HFF-Myc (cell line): ENCODE measurements at regions not wholly inside any gene's neighbourhood (a gene's known extent, or its start where the extent isn't known, plus 50 kb on each side); places are given as distances from the start of the nearest gene placed in this dataset.

Experiments
- DNase-seq: peaks from one replicate; pipeline ENCODE4 v3.0.0-alpha.2; 2011; ENCODE audit warnings: low read depth; ENCODE audit errors: extremely low read depth
- H3K4me3 ChIP-seq: replicated peaks from 2 replicates; pipeline ENCODE4 v1.5.1; 2011; ENCODE audit warnings: low read depth, mild to moderate bottlenecking, control low read depth, low read length
- CTCF ChIP-seq: IDR thresholded peaks from 2 replicates; pipeline ENCODE4 v1.5.1; 2012; ENCODE audit warnings: mild to moderate bottlenecking, low read depth, low read length, control low read depth; ENCODE audit errors: missing control alignments

DNA sequence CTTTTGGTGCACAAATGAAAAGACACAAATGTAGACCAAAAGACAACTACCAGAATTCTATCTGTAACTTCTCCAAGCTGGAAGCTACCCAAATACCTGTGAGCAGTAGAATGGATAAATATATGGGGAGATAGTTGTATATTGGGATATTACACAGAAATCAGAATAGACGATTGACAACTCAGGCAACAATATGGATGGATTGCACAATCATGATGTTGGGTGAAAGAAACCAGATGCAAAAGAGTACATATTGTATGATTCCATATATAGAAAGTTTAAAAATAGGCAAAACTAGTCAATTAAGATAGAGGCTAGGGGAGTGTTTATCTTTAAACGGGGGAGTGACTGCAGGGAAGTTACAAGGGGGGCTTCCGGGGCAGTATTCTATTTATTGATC lies 77.5 kb upstream of the NKD1 start:
- no peak overlapping the region for H3K4me3 ChIP-seq
- no peak for DNase-seq
- TF ChIP-seq CTCF = no peak

DNA sequence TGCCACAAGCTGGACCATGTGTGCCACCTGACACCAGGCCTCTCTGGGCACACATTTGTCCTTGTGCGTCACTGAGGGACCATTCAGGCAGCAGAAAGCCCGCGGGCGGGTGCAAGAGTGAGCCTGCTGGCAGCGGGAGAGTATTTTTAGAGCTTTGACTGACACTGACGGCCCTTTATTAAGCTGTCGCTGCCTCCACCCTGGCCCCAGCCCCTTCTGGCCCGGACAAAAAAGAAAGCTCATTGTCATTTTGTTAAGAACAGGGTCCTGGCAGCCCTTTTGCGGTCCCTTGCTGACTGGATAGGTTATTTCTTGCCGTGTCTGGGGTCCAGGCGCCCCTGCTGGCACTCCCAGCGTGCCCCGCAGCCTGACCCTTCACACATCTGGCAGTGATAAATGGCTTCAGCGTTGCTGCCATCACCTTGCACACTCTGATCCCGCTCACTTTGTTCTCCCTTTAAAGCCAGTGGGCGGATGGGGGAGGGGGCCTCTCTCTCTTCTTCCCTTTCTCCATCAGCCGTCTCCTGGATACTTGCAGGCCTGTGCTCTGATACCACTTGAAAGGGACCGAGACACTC lies 78.4 kb upstream of the NKD1 start:
- TF ChIP-seq CTCF = no peak
- no peak overlapping the region for H3K4me3 ChIP-seq
- DNase-seq = no peak

GRCh38 chr16:50469121-50469743 lies 79.0 kb upstream of the NKD1 start:
- no peak overlapping the region for H3K4me3 ChIP-seq
- DNase-seq = no peak
- TF ChIP-seq CTCF = no peak

GRCh38 chr16:50468749-50469078 lies 79.5 kb upstream of the NKD1 start:
- DNase-seq = no peak
- TF ChIP-seq CTCF = no peak
- no peak overlapping the region for H3K4me3 ChIP-seq

DNA sequence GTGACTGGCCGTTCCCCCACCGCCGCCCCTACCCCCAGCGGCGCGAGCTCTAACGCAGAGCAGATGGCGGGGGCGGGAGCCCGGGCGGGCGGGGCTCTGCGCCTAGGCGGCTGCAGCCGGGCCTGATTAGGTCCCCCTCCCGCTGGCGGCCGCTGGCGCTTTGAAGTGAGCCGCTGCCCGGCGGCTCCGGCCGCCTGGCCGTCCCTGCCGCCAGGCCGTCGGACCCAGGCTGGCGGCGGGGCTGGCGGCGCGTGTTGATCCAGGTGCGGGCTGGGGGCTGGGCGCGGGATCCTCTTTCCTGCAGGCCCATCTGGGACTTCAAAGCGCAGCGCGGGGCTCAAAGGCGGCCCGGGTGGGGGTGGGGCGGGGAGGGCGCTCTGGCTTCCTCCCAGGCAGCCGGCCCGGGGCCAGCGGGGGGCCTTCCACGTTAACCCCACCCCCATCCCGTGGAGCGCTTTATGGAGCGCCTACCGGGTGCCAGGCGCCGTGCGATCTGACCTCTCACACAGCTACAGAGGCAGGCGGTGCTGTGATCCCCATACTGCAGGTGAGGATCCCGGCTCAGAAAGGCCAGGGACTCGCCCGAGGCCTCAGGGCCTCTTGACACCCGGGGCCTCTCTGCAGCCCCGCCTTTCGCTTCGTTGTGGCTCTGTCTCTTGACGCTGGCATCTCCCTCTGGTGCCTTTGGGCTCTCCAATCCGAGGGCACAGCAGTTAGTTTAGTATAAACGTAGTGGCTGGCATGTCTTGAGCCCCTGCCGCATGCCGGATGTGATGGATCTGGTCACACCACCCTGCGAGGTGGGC lies 80.0 kb upstream of the NKD1 start:
- DNase-seq = no peak
- no peak for TF ChIP-seq CTCF
- H3K4me3 ChIP-seq = no peak overlapping the region

DNA sequence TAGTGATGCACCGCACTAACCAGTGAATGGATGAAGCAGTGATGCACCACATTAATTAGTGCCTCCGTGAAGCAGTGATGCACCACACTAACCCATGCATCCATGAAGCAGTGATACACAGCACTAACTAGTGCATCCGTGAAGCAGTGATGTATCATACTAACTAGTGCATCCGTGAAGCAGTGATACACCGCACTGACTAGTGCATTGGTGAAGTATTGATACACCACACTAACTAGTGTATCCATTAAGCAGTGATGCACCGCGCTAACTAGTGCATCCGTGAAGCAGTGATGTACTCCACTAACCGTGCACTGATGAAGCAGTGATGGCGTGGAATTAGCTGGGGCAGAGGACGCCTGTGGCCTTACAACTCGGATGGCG lies 80.6 kb upstream of the NKD1 start:
- H3K4me3 ChIP-seq = no peak overlapping the region
- DNase-seq = no peak
- TF ChIP-seq CTCF = no peak

GRCh38 chr16:50466170-50466569 lies 82.0 kb upstream of the NKD1 start:
- TF ChIP-seq CTCF = no peak
- DNase-seq = no peak
- H3K4me3 ChIP-seq = no peak overlapping the region
